GM12878 (cell line): ENCODE measurements at regions not wholly inside any gene's neighbourhood (a gene's known extent, or its start where the extent isn't known, plus 50 kb on each side); places are given as distances from the start of the nearest gene placed in this dataset.
A peak's percentile ranks its signal among the peaks of the same experiment; 100 is the strongest.

Experiments used
- ATAC-seq: fragments of 200-7000 bp; cut with Tn5 transposase; 3 replicates; pipeline ENCODE4 v1.9.1; 2020; ENCODE audit warnings: mild to moderate bottlenecking, moderate library complexity
- BruUV-seq: library from RNA; stranded (reverse); fragments of 400-500 nt; replicated peaks from 2 replicates; lab custom pipeline; 2021; lab: Mats Ljungman, UMichigan
- CTCF ChIA-PET: fragments of 300-600 bp; sonication (Branson Sonifier 250); formaldehyde crosslinking; extraction: SDS; loops from one replicate; lab custom pipeline; 2021; ENCODE audit warnings: inconsistent platforms; lab: Yijun Ruan, JAX
- POLR2A ChIA-PET: fragments of 350-600 bp; formaldehyde crosslinking; extraction: SDS; loops from one replicate; lab custom pipeline; 2021; ENCODE audit warnings: inconsistent platforms; lab: Charles Lee
- RAD21 ChIA-PET: fragments of 300-600 bp; sonication (Branson Sonifier 250); formaldehyde crosslinking; loops from one replicate; lab custom pipeline; 2023; ENCODE audit warnings: antibody characterized with exemption; ENCODE audit not compliant: unreplicated experiment; lab: Charles Lee
- SMC1A ChIA-PET: fragments of 300-600 bp; sonication (Branson Sonifier 250); formaldehyde crosslinking; loops from one replicate; lab custom pipeline; 2023; ENCODE audit not compliant: unreplicated experiment, uncharacterized antibody; lab: Charles Lee
- DNase-seq: peaks from one replicate; pipeline ENCODE4 v3.0.0-alpha.2; 2011; ENCODE audit warnings: low read depth, low spot score
- FAIRE-seq: peaks from 3 replicates; lab custom pipeline; 2011; peaks lifted over from hg19 to GRCh38; lab: Jason Lieb, UNC
- H2AFZ ChIP-seq: 2 replicates; pipeline ENCODE4 v1.6.0; 2011; ENCODE audit warnings: low read depth, low read length, control low read depth; ENCODE audit not compliant: control insufficient read depth
- H3K27ac ChIP-seq: 2 replicates; pipeline ENCODE4 v1.5.1; 2011; ENCODE audit warnings: control low read depth; ENCODE audit not compliant: control insufficient read depth, insufficient read depth
- H3K27me3 ChIP-seq, 2 experiments: replicated peaks in 1 of 2; 2 replicates each; pipeline versions ENCODE4 v1.6.0 to v1.6.1; 2011; ENCODE audit warnings: low read length in 1 of 2; ENCODE audit not compliant: control insufficient read depth in 2 of 2, insufficient read depth in 2 of 2
- H3K36me3 ChIP-seq, 2 experiments: 2 replicates each; pipeline ENCODE4 v1.5.1; 2011; ENCODE audit warnings: low read length in 1 of 2; ENCODE audit not compliant: control insufficient read depth in 2 of 2, insufficient read depth in 2 of 2
- H3K4me1 ChIP-seq: 2 replicates; pipeline ENCODE4 v1.6.1; 2011; ENCODE audit warnings: mild to moderate bottlenecking, low read length, moderate library complexity, mixed read lengths; ENCODE audit not compliant: control insufficient read depth, insufficient read depth
- H3K4me2 ChIP-seq: 2 replicates; pipeline ENCODE4 v1.6.0; 2011; ENCODE audit warnings: control low read depth; ENCODE audit not compliant: control insufficient read depth, insufficient read depth
- H3K4me3 ChIP-seq: fragments of 200-600 bp; sonication (generic); 2 replicates; pipeline ENCODE4 v1.5.1; 2016
- H3K79me2 ChIP-seq: 2 replicates; pipeline ENCODE4 v1.6.0; 2011; ENCODE audit warnings: low read length; ENCODE audit not compliant: control insufficient read depth, insufficient read depth
- H3K9ac ChIP-seq: 2 replicates; pipeline ENCODE4 v1.8.0; 2011; ENCODE audit warnings: low read length, control low read depth, mixed read lengths; ENCODE audit not compliant: control insufficient read depth, insufficient read depth
- H3K9me3 ChIP-seq: replicated peaks from 3 replicates; pipeline ENCODE4 v1.5.1; 2011; ENCODE audit warnings: mild to moderate bottlenecking, low read length; ENCODE audit not compliant: control insufficient read depth, insufficient read depth
- H4K20me1 ChIP-seq: 2 replicates; pipeline ENCODE4 v1.6.0; 2011; ENCODE audit not compliant: control insufficient read depth, insufficient read depth
- BACH1 ChIP-seq: fragments of 450-650 bp; IDR thresholded peaks from 2 replicates; pipeline ENCODE4 v1.6.1; 2017; ENCODE audit warnings: mild to moderate bottlenecking, borderline replicate concordance
- BCLAF1 ChIP-seq: fragments of 450-650 bp; IDR thresholded peaks from 2 replicates; pipeline ENCODE4 v1.6.1; 2017; ENCODE audit warnings: antibody characterized with exemption, mild to moderate bottlenecking, moderate library complexity
- CBFB ChIP-seq: IDR thresholded peaks from 2 replicates; pipeline ENCODE4 v1.6.1; 2016; ENCODE audit warnings: antibody characterized with exemption, low read depth
- CHD2 ChIP-seq: IDR thresholded peaks from 2 replicates; pipeline ENCODE4 v1.6.1; 2011; ENCODE audit warnings: low read depth, low read length, improper control_type of control experiment, borderline replicate concordance
- CREB1 ChIP-seq: IDR thresholded peaks from 2 replicates; pipeline ENCODE4 v1.6.1; 2012; ENCODE audit warnings: low read depth, mild to moderate bottlenecking, inconsistent platforms
- FOXK2 ChIP-seq: fragments of 450-650 bp; IDR thresholded peaks from 2 replicates; pipeline ENCODE4 v1.6.1; 2017; ENCODE audit warnings: mild to moderate bottlenecking, moderate library complexity
- LARP7 ChIP-seq: fragments of 450-650 bp; IDR thresholded peaks from 2 replicates; pipeline ENCODE4 v1.6.1; 2017; ENCODE audit warnings: mild to moderate bottlenecking
- MEF2B ChIP-seq: fragments of 450-650 bp; IDR thresholded peaks from 2 replicates; pipeline ENCODE4 v1.6.1; 2018; ENCODE audit warnings: mild to moderate bottlenecking, moderate library complexity; ENCODE audit not compliant: partially characterized antibody, poor library complexity, severe bottlenecking
- NKRF ChIP-seq: fragments of 450-650 bp; conservative IDR thresholded peaks from 2 replicates; pipeline ENCODE4 v1.6.1; 2017; ENCODE audit warnings: mild to moderate bottlenecking, moderate library complexity
- RBBP5 ChIP-seq: fragments of 200-600 bp; sonication (generic); conservative IDR thresholded peaks from 2 replicates; pipeline ENCODE4 v1.6.1; 2016
- SMC3 ChIP-seq: IDR thresholded peaks from 2 replicates; pipeline ENCODE4 v1.6.1; 2011; ENCODE audit warnings: low read length, improper control_type of control experiment, borderline replicate concordance
- SP1 ChIP-seq: IDR thresholded peaks from one replicate; pipeline ENCODE4 v1.6.1; 2011; ENCODE audit warnings: low read depth, low read length
- SPI1 ChIP-seq: IDR thresholded peaks from 2 replicates; pipeline ENCODE4 v1.6.1; 2011; ENCODE audit warnings: low read depth, mild to moderate bottlenecking, low read length, moderate library complexity, borderline replicate concordance; ENCODE audit not compliant: insufficient read depth
- SREBF1 ChIP-seq: IDR thresholded peaks from 2 replicates; pipeline ENCODE4 v1.6.1; 2012; ENCODE audit warnings: mild to moderate bottlenecking, low read length
- TARDBP ChIP-seq: IDR thresholded peaks from 2 replicates; pipeline ENCODE4 v1.6.1; 2016; ENCODE audit warnings: borderline replicate concordance
- TCF12 ChIP-seq: IDR thresholded peaks from 2 replicates; pipeline ENCODE4 v1.6.1; 2011; ENCODE audit warnings: low read depth, mild to moderate bottlenecking, low read length
- ZNF24 ChIP-seq: fragments of 450-650 bp; IDR thresholded peaks from 2 replicates; pipeline ENCODE4 v1.6.1; 2017; ENCODE audit warnings: antibody characterized with exemption, mild to moderate bottlenecking
- WGBS: methylation state at CpG from one replicate; pipeline ENCODE4 v1.1.6; 2016; ENCODE audit warnings: low lambda C conversion rate; ENCODE audit not compliant: insufficient replicate concordance, insufficient coverage; ENCODE audit errors: missing lambda C conversion rate; 5-methylcytosine and 5-hydroxymethylcytosine counted together
- in situ Hi-C: fragments of 300-500 bp; cut with MboI; formaldehyde crosslinking; loops from 9 replicates; pipeline ENCODE4 v1.14.3; 2018; ENCODE audit warnings: mixed read lengths
- intact Hi-C: fragments of 100-400 bp; cut with micrococcal nuclease; formaldehyde crosslinking; loops from one replicate; pipeline ENCODE4 v1.14.2; 2022; ENCODE audit not compliant: unreplicated experiment

GRCh38 chr15:95741830-95742229 lies 588.7 kb upstream of the NR2F2 start:
- WGBS, result 10% methylated on average over 4 of the region's 4 CpGs
- Histone ChIP-seq H3K9me3 (no peaks in the 10 kb centered on the region; the same call in 2 of the 3 replicates), H3K27me3 (no peaks in the 10 kb centered on the region), H3K4me2 (no peak overlapping the region), H3K79me2 (no peaks in the 10 kb centered on the region), H3K36me3 (no peaks in the 10 kb centered on the region), H3K4me1 (no peaks in the 10 kb centered on the region), H3K27ac (no peak overlapping the region), H3K9ac (no peak overlapping the region), H2AFZ (no peak overlapping the region), H3K4me3 (peak overlapping the region; percentile 31; the same call in 1 of the 2 replicates), H4K20me1 (no peaks in the 10 kb centered on the region)
- BruUV-seq, result no TSS peak
- ChIA-PET POLR2A (no interaction called here), RAD21 (no interaction called here), CTCF (no interaction called here), SMC1A (no interaction called here)
- FAIRE-seq (peak; percentile 57), DNase-seq (no peak), ATAC-seq (peak; percentile 54)
- in situ Hi-C loops, result no loop called here
- TF ChIP-seq ZNF24 (peak; percentile 89), SMC3 (no peak), MEF2B (no peak), RBBP5 (no peak), SP1 (no peak), FOXK2 (no peak), LARP7 (no peak), SPI1 (0 out of 2 replicates have a peak, but pooled peaks have one; percentile 25)
- intact Hi-C loops, result no loop called here

GRCh38 chr15:95742256-95742655 lies 588.2 kb upstream of the NR2F2 start:
- 45% methylated on average over 3 of the region's 3 CpGs for WGBS
- FAIRE-seq (no peak), DNase-seq (no peak), ATAC-seq (no peak)
- H4K20me1 ChIP-seq, result no peaks in the 10 kb centered on the region
- CTCF ChIA-PET, result no interaction called here
- H3K9ac ChIP-seq, result no peak overlapping the region
- intact Hi-C loops (no loop called here), in situ Hi-C loops (no loop called here)
- no peak overlapping the region for H2AFZ ChIP-seq
- POLR2A ChIA-PET, result no interaction called here
- SMC1A ChIA-PET, result interaction anchor here (1.2 kb wide), 1 partner anchor 17 kb away, joined by 3 read pairs; no protein-coding TSS in a partner anchor
- H3K9me3 ChIP-seq, result no peaks in the 10 kb centered on the region; the same call in 2 of the 3 replicates
- no TSS peak for BruUV-seq
- H3K27me3 ChIP-seq, result no peaks in the 10 kb centered on the region
- no peaks in the 10 kb centered on the region for H3K36me3 ChIP-seq
- RAD21 ChIA-PET, result no interaction called here
- H3K27ac ChIP-seq, result no peak overlapping the region
- H3K4me1 ChIP-seq, result no peaks in the 10 kb centered on the region
- no peak overlapping the region for H3K4me3 ChIP-seq
- no peaks in the 10 kb centered on the region for H3K79me2 ChIP-seq
- H3K4me2 ChIP-seq, result no peak overlapping the region
- TF ChIP-seq NKRF, result no peak
- TF ChIP-seq TARDBP, result no peak
- no peak for TF ChIP-seq SREBF1
- TF ChIP-seq CREB1, result no peak
- no peak for TF ChIP-seq TCF12
- TF ChIP-seq CBFB, result no peak
- TF ChIP-seq BCLAF1, result no peak
- TF ChIP-seq BACH1, result no peak
- TF ChIP-seq CHD2, result no peak
